Inflammatory macrophage treated with lipopolysaccharide for 1 hour (primary cell): ENCODE measurements at regions not wholly inside any gene's neighbourhood (a gene's known extent, or its start where the extent isn't known, plus 50 kb on each side); places are given as distances from the start of the nearest gene placed in this dataset.

ENCODE experiments used
- DNase-seq, 2 donors: peaks; one replicate each; pipeline ENCODE4 v3.0.0-alpha.2; 2020 to 2022

DNA sequence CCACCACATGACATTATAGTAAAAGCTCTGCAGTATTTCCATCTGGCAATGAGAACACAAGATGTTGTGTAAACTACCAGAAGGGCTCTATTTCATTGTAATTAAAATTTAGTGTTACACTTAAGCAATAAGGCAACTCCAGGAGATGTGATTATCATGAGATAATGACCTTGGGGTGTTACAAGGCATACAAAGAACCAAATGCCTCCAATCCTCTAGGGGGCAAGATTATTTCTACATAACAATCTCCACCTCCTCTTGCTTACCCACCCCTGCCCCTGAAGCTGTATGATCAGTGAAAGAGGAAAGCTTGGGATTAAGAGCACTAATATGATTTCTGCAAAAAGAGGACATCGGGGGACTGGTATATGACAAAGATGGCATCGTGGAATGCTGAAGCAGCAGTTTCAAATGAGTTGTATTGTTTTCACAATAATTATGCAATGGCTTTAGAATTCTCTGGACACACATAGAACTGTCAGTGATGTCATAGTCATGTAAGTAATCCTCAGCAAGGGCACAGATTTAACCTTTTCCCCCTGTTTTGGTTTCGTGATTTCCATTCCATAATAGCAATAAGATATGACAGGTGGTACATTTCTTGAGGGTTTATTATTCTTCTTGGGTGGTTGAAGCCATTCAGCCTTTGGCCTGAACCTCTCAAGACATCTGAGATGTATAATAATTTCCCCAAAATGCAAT lies 295.3 kb downstream of the MZT1 start:
- no peak for DNase-seq

DNA sequence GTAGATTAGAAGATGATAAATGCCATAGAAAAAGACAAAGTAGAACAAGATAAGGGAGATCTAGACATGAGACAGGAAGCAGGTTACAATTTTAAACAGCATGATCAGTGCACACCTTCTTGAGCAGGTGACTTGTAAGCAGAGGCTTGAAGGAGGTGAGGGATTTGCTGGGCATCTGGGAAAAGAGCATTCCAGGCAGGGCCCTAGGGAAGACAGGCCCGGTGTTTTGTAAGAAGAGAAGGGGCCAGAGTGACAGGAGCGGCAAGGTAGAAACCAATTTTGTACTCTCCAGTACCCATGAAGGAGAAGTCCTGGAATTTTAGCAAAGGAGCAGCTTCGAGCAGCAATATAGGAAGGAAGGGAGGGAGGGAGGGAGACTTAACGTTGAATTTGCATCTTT lies 296.5 kb downstream of the MZT1 start:
- no peak for DNase-seq

DNA sequence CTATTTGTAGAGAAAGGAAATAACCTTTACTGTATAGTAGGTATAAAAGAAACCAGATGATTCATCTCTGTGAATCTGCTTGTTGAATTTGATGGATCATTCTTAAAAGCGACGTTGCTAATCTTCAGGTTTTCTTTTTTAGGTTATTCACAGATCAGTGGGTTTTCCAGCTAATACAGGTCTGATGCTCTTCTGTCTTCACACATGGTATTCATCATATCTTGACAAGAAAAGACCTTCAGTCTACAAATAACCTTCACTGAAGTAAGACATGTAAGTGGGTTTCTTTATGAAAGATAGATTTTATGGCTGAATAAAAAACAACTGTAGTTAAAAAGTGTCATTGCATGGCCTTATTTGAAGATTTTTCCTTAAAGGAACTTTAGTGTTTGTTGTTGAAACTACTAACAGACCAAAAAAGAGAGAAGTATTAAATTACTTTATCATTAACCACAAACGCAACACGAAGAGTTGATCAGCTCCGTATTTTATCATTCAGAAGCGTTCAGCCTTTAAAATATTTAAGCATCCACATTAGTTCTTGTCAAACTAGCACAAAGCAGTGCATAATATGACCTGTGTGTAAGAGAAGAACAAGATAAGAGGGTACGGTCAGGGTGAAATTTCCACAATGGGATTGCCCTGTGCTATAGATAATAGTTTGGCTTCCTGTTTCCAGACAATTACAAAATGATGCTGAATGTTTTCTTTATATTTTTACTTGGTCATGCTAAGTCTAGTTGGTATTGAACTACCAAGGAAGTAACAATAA lies 299.5 kb downstream of the MZT1 start:
- no peak for DNase-seq

DNA sequence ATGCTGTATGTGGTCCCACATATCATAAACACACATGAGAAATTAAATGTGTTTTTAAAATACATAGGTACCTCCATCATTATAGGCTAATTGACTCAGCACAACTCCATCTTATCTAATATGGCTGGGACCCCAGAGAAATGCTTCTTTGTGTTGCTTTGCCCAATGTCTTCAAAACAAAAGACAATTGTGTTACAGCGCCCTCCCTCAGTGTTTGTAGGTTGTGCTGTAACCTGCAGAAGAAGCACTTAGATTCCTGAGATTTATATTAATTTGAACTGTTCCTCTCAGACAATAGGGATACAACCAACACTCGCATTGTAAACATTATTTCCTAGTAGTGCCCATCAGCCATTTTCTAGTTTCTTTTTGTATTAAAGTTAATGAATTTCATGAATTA lies 303.4 kb downstream of the MZT1 start:
- DNase-seq = no peak

DNA sequence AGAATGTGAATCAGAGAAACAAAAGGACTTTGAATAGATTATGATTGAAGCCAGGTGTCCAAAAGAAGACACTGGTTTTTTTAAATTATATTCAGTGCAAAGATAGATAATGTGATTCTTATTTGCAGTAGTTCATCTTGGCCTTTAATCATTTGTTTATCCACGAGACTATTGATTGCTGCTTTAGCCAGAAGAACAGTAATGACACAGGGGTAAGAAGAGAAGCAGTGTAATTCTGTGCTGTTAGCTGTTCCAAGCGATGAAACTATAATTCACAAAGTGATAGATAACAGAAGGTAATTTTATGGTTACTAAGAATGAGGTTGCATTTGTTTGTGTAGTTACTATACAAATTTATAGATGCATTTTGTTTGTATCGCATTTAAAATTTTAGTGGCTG lies 311.6 kb downstream of the MZT1 start:
- no peak for DNase-seq

DNA sequence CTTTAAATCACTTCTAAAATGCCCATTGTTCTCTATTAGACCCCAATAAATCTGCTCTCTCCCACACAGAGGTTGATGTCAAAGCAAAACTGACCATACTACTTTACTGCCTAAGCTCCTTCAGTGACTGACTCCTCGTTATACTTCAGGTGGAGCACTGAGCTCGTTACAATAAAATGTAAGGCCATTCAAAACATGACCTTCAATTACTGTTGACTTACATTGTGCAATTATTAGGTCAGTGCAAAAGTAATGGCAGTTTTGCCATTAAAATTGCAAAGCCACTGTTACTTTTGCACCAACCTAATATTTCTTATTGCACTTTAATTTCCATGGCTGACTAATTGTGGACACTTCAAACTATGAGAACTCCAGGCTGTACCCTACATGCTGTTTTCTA lies 314.9 kb downstream of the MZT1 start:
- no peak for DNase-seq

DNA sequence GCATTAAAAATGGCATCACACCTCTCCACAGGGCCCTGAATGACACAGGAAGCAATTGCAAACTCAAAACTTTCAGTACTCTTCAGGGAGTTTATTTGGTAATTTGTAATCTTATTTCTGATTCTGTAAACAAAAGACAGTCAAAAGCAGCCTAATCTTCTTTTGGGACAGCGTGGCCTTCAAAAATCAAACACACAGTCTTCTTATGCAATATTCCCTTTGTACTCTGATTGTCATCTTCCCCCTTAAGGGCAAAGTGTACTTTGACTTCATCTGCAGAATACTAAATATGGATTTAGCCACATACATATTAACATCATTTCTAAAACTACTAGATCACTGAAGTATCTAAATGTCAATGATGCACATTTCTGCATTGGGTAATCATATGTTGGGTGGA lies 322.0 kb downstream of the MZT1 start:
- DNase-seq = no peak

DNA sequence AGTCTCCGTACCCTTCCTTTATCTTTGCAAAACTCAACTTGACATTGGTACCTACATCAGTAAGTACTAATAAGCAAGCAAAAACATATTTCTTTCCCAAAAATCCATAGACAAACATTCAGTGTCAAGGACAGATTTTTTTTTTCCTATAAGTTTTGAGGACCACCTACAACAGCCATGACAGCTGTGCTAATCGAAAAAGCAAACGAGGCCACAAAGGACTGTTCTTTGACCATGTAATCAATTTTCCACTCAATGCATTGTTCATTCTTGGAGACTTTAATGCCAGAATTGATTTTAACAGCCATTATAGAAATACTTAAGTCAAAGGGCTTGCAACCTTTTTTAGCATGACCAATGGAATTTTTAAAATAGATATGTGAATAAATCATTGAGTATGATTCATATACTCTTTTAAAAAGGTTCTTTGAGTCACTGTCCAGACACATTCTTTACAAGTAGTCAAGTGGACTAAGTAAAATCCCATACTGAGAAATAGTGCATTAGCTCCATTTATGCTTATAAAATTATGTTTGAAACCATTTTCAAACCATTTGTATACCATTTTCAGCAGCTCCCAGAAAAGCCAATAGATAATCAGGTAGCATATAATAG lies 323.9 kb downstream of the MZT1 start:
- DNase-seq = no peak

DNA sequence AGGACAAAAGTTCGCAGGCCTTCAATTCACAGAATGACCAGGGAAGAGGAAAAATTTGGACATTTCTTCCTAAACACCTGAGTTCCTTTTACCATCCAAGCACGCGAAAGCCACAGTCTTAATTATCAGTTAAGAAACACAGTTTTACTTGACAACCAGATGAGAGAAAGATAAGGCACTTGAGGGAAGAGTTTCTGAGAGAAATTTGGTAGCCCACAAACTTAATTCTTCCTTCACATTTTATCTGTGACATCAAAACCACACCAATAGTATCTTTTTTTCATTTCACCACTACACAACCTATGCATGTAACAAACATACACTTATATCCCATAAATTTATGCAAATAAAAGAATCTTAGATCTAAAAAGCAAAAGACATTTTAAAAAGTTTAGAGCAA lies 326.6 kb downstream of the MZT1 start:
- no peak for DNase-seq

DNA sequence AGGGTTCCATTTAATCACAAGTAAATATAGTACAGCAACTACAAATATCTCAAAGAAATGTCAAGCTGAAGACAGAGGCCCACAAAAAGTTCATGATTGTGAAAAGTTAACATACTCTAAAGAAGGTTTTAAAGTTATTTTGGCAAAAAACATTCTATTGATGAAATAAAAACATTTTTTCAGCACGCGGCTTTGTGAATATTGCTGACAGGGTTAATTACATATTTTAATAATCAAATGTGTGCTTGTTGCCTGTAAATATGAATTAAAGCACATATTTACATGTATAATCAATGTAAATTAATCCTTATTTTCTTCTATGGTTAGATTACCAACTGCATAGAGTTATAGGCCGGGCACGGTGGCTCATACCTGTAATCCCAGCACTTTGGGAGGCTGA lies 328.1 kb downstream of the MZT1 start:
- DNase-seq = no peak

DNA sequence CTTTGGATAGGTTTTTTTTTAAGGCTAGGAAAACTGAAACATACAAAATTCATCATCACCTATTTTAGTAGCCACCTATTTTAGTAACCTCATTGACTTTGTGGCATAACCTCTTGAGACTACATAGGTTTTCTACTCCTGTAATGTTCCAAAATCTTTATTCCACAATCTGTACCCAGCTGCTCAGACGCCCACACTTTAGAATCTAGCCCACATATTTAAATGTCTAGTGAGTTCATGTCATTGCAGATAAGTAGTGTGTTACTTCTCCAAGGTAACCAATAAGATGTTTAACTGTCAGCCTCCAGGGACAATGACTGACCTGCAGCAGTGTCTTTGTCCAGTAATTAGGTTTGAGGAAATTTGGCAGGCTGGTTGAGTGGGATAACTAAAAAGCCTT lies 330.2 kb downstream of the MZT1 start:
- no peak for DNase-seq

DNA sequence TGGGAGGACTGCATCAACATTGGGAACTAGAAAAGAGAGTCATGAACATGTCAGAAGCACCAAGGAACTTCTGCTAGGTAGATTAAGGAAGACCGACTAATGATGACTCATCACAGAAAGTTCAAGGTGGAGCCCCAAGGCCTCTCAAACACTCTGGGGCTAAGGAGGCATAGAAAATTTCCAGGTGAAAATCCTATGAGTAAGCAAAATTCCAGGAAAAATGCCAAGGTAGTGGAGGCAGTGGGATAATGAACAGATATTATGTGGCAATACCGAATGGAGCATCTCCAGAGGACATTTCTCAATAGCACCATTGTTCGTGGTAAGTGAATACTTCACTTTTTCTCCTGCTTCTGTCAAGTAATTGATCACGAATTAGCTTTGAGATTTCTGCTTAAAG lies 336.5 kb downstream of the MZT1 start:
- no peak for DNase-seq

DNA sequence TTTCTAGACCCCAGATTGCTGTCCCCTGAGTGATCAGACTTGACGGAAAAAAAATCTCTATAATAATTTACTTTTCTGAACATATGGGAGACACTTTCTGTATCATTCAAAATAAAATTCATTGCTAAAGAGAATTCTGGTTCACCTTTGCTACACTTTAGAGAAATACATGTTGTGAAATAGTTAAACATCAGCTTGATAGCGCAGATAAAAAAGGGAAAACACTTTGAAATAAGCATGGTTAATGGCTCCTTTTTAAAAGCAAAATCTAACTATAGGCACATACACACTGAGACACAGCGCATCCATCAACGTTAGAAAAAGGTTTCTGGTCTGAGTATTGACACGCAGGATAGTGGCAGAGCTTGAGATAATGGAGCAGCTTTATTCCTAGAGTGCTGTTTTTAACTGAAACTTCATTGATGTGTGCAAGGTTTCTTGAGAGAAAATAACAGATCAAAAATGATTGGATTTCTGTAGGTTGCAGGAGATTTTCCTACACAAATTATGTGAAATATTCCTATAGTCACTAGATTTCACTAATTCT lies 341.2 kb downstream of the MZT1 start:
- DNase-seq = no peak

DNA sequence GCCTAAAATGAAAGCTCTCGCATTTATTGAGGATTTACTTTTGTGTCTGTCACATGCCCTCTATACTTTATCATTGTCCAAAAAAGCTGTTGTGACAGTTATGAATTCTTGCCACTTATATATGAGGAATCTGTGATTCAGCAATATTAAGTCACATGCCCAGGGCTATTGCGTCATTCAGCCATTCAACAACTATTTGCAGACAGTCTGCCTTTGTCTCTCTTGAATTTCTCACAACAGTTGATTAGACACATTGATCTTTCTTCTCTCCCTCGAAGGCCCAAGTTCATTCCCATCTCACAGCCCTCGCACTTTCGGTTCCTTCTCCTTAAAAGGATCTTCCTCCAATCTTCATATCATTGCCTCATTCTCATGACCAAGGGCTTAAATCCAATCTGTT lies 342.6 kb downstream of the MZT1 start:
- peak; percentile 38 to 57 for DNase-seq

DNA sequence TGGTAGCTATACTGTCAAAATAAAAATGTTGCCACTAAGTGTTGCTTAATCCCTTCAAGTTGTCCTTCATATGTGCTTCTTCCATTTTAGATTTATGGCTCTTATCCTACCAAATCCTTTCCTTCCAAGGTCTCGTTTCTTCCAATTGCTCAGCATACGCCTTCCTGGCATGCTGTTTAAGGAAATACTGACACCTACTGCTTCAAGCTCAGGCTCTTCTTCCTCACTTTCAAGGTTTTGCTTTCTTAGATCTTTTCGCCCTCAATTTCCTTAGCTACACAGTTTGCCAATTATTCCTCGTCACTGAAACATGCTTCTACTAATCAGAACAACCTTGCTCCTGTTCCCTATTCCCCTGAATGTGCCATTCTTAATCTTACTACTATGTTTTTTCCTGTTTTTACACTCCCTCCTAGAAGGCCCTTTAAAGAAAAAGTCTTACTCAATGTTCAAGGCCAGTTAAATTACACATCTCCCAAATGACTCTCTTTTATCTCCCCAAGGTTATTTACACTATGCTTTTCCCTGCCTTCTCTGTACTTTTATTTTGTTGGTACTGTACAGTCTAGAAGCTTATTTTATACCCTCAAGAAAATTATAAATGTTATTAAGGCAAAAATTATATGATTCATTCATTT lies 343.1 kb downstream of the MZT1 start:
- DNase-seq = no peak

DNA sequence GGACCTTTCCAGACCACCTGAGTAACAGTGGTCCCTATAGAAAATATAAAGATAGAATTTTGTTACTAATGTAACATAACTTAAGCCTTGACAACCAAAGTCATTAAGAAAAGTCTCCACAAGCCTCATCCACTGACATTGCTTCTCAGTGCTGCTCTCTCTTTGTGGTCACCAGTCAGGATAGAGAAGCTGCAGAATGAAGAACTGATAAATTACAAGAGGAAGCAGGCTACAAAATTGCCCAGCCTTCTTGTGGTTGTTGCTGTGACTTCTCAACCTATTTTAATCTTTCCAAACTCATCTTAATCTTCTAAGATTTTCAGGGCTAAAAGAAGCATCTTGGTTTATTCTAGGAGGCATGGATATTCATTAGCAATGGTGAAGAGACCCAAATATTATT lies 343.8 kb downstream of the MZT1 start:
- peak; percentile 7 to 42 for DNase-seq

DNA sequence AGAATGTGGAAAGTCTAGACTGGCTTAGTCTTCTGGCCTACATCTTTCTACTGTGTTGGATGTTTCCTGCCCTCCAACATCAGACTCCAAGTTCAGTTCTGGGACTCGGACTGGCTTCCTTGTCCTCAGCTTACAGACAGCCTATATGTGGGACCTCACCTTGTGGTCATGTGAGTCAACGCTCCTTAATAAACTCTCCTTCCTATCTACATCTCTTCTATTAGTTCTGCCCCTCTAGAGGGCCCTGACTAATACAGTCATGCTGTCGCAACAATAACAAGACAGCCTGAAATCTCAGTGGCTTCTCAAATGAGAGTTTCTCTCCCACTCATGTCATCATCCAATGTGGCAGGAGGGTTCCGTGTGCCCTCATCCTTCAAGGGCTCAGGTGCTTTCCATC lies 347.8 kb downstream of the MZT1 start:
- no peak for DNase-seq

DNA sequence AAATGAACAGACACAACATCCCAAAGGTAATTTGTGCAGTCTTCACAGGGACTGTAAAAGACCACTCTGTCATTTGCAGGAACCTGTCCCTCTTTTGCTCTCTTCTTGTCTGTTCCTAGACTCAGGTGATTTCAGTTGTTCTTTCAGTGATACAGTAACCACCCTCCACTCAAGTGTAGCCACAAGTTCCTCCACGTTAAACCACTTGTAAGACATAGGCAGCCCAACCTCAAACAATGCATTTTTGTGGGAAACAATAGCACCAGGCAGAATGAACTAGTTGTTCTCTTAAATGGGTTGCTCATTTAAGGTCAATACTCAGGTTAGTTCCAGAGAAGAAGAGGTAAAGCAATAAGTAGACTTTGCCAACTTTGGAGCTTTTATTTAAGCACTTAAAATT lies 359.4 kb downstream of the MZT1 start:
- DNase-seq = no peak

DNA sequence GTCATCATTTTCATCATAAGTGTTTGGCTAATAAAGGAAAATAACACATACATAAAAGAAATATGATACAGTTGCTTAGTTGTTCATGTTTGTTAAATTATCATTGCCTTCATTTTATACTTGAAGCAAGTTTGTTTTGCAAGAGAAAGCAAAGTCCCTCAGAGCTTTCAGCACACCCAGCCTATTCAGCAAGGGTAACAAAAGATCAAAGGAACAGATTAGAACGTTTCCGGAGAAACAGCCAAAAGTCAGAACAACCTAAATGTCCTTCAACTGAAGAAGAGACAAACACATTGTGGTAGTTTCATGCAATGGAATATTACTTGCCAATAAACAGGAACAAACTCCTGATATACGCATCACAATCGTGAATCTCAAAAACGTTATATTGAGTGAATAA lies 380.7 kb downstream of the MZT1 start:
- DNase-seq = no peak

DNA sequence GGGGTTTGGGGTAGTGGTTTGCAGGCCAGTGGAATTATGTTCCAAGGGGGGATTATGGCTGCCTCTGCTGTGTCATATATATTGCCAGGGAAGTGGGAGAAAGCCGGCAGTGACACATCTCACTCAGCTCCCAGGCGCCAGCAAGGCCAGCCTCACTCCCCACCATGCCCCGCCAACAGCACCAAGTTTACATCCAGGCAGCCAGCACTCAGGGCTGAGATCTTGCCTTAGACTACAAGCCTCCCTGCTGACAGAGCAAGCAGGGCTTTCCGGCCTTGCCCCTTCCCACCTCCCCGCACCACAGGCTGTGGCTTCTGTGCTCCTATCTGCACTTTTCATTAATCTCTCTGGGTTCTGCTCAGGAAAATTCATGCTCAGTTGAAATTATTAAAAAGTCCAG lies 385.1 kb downstream of the MZT1 start:
- DNase-seq = no peak

DNA sequence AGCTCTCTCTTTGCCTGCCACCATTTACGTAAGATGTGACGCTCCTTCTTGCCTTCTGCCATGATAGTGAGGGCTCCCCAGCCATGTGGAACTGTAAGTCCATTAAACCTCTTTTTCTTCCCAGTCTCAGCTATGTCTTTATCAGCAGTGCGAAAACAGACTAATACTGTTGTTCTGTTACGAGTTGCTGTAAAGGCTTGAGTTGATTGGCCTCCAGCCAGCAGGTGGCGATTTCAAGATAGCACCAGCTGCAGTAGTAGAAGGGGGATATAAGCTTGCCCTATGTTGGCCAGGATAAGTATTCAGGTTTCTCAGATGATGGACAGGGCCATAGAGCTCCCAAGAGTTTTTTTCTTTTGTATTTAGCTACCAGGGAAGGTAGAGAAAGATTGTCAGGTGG lies 385.5 kb downstream of the MZT1 start:
- DNase-seq = no peak

DNA sequence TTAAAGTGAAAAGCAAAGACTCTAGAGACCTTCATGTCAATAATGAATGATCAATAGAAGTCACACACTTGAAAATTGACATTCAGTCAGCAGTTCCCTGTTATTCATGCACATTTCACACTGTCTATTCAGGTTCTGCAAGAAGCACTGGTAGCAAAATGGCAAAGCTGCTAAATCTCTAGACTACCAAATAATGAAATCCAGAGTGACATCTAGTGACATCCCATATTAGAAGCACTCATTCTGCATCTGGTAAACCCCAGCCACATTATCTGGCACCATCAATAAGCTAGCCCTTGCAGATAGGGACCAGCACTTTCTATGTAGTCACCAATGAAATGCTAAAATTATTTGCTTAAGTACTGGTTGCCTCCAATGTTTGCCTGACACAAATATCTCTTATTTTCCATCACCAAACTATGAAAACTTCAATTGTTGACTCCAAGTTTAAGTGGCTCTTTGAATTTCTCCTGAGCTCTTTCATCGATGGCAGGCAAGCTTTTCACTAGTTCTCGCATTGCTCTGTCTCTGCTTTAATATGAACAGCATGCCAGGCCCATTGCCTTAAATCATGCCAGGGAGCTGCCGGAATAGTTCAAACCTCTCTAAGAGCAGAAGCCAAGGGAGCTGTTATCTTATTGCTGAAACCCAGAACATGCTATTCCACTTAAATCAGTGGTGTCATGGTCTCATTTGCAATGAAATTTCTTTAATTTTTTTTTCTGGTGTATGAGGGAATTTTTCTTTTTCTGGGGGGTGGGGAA lies 409.9 kb downstream of the MZT1 start:
- DNase-seq = no peak

DNA sequence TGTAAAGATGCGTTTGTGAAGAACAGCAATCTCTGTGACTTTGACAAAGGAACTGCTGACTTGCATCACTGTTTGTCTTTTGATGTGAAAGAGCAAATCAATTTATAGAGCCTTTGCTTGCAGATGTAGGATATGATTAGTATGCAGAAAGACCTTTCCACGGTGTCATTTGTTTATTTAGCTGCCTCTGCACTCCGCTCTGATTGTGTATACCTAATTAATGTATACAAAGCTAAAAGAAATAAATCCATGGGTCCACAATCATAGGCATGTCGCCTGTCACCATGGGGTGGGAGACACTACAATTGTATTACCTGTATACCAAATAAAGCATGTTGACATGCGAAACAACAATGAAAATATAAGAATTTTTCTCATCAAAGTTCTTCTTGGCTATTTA lies 410.7 kb downstream of the MZT1 start:
- no peak for DNase-seq
